ENCODE measurements at regions not wholly inside any gene's neighbourhood (a gene's known extent, or its start where the extent isn't known, plus 50 kb on each side); places are given as distances from the start of the nearest gene placed in this dataset.
"Not testable (repeated sequence)": the region's sequence is repeated elsewhere in the genome, so short reads cannot be mapped to it uniquely, and the experiment has no call there.

DNA sequence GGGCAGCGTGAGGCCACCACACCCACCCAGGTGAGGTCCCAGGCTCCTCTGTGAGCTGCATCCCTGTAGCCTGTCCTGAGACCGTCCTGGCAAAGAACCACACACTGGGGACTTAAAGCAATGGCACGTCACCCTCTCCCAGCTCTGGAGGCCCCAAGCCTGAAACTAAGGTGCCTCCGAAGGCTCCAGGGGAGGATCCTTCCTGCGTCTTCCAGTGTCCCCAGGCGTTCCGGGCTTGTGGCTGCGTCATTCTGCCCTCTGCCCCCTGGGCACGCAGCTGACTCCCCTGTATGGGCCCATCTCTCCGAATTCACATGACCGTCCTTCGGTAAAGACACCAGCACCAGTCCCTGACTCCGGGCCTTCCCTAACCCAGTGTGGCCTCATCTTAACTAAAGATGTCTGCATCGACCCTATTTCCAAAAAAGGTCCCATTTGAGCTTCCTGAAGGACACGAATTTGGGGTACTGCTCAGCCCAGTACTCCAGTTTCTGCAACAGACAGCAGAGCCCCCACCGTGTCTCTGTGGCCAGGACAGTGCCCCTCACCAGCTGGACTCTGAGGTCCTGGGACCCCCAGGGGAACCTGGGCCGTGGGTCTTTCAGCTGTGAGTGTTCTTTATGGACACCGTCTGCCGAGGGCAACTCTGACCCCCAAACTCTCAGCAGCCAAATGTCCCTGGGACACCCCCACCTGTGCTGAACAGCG is 75.2 kb upstream of the CTDP1 start:
- Histone ChIP-seq H3K4me3 (ENCODE audit: low read depth, low read length) (no peak overlapping the region), H2AFZ (ENCODE audit: low read length, unreplicated experiment) (no peak overlapping the region), H3K27ac (ENCODE audit: low read depth, low read length) (no peak overlapping the region), H3K36me3 (ENCODE audit: insufficient read depth, low read length) (no peaks in the 10 kb centered on the region), H3K27me3 (ENCODE audit: insufficient read depth, low read length) (no peaks in the 10 kb centered on the region), H3K79me2 (ENCODE audit: control insufficient read depth, insufficient read depth, low read length, unreplicated experiment) (no peaks in the 10 kb centered on the region), H3K4me1 (ENCODE audit: control insufficient read depth, insufficient read depth, low read length, unreplicated experiment) (no peaks in the 10 kb centered on the region)

DNA sequence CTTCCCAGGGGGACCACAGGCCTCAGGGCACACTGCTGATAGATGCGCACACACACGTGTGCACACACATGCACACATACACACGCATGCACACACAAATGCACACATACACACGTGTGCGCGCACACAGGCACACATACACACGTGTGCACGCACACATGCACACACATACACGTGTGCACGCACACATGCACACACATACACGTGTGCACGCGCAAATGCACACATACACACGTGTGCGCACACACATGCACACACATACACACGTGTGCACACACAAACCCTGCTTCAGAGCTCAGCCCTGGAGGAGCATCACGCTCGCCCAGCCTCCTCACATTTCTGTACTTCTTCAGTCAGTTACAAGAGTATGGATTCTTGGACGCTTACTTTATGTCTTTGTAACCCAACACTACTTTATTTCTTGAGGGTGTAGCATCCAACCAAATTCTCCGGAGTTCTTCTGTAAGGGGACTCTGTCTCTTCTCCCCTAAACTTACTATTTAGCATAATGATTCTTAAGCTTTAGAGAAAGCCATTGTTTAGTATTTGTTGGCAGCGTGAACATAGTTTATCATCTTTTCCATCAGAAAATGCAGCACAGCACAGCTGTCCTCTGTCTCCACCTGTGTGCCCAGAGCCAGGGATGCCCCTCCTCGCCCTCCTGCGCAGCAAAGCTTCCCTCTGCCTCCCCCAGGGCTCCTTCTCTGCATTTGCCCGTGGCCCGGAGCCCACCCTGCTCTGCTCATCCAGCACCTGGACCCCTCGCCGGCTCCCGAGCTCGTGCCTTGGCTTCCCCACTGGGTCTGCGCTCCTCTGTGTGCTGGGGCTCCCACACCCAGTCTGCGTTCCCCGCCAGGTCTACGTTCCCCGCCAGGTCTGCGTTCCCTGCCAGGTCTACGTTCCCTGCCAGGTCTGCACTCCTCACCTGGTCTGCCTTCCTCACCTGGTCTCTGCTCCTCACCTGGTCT is 74.4 kb upstream of the CTDP1 start:
- Histone ChIP-seq H3K79me2 (ENCODE audit: control insufficient read depth, insufficient read depth, low read length, unreplicated experiment) (no peaks in the 10 kb centered on the region), H3K27ac (ENCODE audit: low read depth, low read length) (no peak overlapping the region), H3K27me3 (ENCODE audit: insufficient read depth, low read length) (no peaks in the 10 kb centered on the region), H3K4me1 (ENCODE audit: control insufficient read depth, insufficient read depth, low read length, unreplicated experiment) (no peaks in the 10 kb centered on the region), H3K36me3 (ENCODE audit: insufficient read depth, low read length) (no peaks in the 10 kb centered on the region), H3K4me3 (ENCODE audit: low read depth, low read length) (no peak overlapping the region), H2AFZ (ENCODE audit: low read length, unreplicated experiment) (no peak overlapping the region)

DNA sequence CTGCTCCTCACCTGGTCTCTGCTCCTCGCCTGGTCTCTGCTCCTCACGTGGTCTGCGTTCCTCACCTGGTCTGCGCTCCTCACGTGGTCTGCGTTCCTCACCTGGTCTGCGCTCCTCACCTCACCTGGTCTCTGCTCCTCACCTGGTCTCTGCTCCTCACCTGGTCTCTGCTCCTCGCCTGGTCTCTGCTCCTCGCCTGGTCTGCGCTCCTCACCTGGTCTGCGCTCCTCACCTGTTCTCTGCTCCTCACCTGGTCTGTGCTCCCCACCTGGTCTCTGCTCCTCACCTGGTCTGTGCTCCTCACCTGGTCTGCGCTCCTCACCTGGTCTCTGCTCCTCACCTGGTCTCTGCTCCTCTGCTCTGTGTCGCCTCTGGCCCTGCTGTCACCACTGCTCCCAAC is 73.5 kb upstream of the CTDP1 start:
- not testable (repeated sequence) for H3K27ac ChIP-seq (ENCODE audit: low read depth, low read length); H3K4me3 ChIP-seq (ENCODE audit: low read depth, low read length); H3K27me3 ChIP-seq (ENCODE audit: insufficient read depth, low read length); H3K79me2 ChIP-seq (ENCODE audit: control insufficient read depth, insufficient read depth, low read length, unreplicated experiment); H3K4me1 ChIP-seq (ENCODE audit: control insufficient read depth, insufficient read depth, low read length, unreplicated experiment); H3K36me3 ChIP-seq (ENCODE audit: insufficient read depth, low read length); H2AFZ ChIP-seq (ENCODE audit: low read length, unreplicated experiment)

DNA sequence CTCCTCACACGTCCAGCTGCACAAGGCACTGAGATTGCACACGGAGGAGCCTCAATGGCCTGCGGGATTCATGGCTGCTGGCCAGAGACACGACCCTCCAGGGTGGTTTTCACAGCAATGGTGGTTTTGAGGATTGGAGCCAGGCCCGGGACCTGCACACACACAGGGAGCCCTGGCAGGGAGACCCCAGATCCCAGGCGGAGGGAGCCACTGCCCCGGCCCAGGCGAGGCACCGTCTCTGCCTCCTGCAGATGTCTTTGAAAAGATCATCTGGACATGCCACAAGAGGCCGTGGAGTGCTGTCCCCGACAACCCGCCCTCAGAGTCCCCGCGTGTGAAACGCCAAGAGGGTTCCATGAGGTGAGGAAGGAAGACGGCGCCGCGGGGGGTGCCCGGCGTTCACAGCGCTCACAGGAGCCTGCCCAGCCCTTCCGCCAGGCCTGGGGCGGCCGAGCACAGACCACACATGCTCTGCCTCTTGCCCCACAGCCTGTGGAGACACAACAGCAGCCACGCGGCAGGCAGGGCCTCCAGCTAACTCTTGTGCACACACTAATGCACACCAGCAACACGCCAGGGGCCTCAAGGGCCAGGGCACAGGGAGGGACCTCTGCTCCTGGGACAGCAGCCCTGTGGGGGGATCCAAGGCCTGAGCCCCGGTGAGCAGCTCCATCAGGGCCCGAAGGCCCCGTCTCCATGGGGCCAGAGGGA is 72.8 kb upstream of the CTDP1 start:
- Histone ChIP-seq H3K27me3 (ENCODE audit: insufficient read depth, low read length) (no peaks in the 10 kb centered on the region), H3K4me1 (ENCODE audit: control insufficient read depth, insufficient read depth, low read length, unreplicated experiment) (peaks cover 11% of the 10 kb centered on the region), H2AFZ (ENCODE audit: low read length, unreplicated experiment) (no peak overlapping the region), H3K79me2 (ENCODE audit: control insufficient read depth, insufficient read depth, low read length, unreplicated experiment) (no peaks in the 10 kb centered on the region), H3K36me3 (ENCODE audit: insufficient read depth, low read length) (no peaks in the 10 kb centered on the region), H3K4me3 (ENCODE audit: low read depth, low read length) (no peak overlapping the region), H3K27ac (ENCODE audit: low read depth, low read length) (no peak overlapping the region)

DNA sequence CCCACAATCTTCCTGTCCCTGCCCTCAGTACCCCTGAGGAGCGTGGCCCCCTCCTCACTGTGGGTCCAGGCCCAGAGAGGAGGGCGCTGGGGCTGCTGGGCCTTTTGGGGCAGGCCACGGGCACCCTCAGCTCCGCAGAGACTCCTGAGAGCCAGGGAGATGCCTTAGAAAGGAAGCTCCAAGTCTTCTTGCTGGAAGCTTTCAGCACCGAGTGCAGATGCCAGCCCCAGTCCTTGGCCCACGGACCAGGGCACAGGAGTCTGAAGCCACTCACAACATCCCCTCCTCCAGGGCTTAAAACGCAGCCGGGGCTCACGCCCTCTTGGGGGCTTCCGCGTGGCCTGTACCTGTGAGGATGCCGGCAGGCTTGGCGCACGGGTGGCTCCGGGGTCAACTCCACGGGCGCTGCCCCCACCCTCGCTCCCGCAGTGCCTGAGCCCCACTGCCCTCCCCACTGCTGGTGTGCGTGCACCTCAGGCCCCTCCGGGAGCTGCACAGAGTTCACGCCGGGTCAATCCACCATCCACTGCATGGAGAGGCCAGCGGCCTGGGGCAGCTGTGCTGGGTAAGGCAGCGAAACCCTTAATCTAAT is 72.1 kb upstream of the CTDP1 start:
- H2AFZ ChIP-seq (ENCODE audit: low read length, unreplicated experiment), result no peak overlapping the region
- no peaks in the 10 kb centered on the region for H3K27me3 ChIP-seq (ENCODE audit: insufficient read depth, low read length)
- no peak overlapping the region for H3K27ac ChIP-seq (ENCODE audit: low read depth, low read length)
- no peak overlapping the region for H3K4me3 ChIP-seq (ENCODE audit: low read depth, low read length)
- no peaks in the 10 kb centered on the region for H3K79me2 ChIP-seq (ENCODE audit: control insufficient read depth, insufficient read depth, low read length, unreplicated experiment)
- H3K4me1 ChIP-seq (ENCODE audit: control insufficient read depth, insufficient read depth, low read length, unreplicated experiment), result peaks cover 11% of the 10 kb centered on the region
- H3K36me3 ChIP-seq (ENCODE audit: insufficient read depth, low read length), result no peaks in the 10 kb centered on the region

DNA sequence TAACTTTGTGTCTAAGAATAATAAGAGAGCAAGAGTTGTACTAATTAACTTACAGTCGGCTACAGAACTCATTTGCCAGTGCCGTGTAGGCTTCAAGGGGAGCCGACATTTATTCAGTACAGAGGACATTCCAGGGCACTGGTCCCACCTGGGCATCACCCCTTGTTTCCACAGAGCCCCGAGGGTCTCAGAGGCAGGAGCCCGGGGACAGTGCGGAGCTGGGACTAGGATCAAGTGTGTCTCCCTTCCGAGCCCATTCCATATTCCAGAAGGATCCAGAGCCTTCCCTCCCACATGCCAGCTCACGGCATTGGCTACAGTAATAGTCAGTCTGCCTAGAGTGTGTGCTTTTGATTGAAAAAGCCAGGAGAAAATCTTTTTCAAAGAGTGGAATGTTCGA is 71.5 kb upstream of the CTDP1 start:
- H3K27ac ChIP-seq (ENCODE audit: low read depth, low read length), result no peak overlapping the region
- peaks cover 11% of the 10 kb centered on the region for H3K4me1 ChIP-seq (ENCODE audit: control insufficient read depth, insufficient read depth, low read length, unreplicated experiment)
- H3K36me3 ChIP-seq (ENCODE audit: insufficient read depth, low read length), result no peaks in the 10 kb centered on the region
- H3K27me3 ChIP-seq (ENCODE audit: insufficient read depth, low read length), result no peaks in the 10 kb centered on the region
- no peak overlapping the region for H2AFZ ChIP-seq (ENCODE audit: low read length, unreplicated experiment)
- H3K79me2 ChIP-seq (ENCODE audit: control insufficient read depth, insufficient read depth, low read length, unreplicated experiment), result no peaks in the 10 kb centered on the region
- H3K4me3 ChIP-seq (ENCODE audit: low read depth, low read length), result no peak overlapping the region

DNA sequence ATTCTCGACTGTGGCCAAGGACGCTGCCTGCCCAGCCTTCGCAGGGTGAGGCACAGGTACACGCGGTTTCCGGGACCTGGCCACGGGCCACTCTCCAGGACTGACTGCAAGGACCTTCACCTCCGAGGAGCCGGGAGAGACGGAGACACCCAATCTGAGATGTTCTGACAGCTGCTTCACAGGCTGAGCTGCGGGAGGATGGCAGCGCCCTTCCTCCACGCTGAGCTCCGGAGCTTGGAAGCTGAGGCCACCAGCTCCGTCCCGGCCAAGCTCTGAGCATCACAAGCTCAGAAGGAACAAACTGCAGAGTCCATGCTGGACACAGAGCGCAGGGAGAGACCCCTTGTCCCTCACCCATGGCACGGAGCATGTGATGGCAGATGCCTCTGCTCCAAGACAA is 71.1 kb upstream of the CTDP1 start:
- Histone ChIP-seq H3K4me3 (ENCODE audit: low read depth, low read length) (no peak overlapping the region), H3K27me3 (ENCODE audit: insufficient read depth, low read length) (no peaks in the 10 kb centered on the region), H3K4me1 (ENCODE audit: control insufficient read depth, insufficient read depth, low read length, unreplicated experiment) (peaks cover 11% of the 10 kb centered on the region), H3K36me3 (ENCODE audit: insufficient read depth, low read length) (no peaks in the 10 kb centered on the region), H3K27ac (ENCODE audit: low read depth, low read length) (no peak overlapping the region), H3K79me2 (ENCODE audit: control insufficient read depth, insufficient read depth, low read length, unreplicated experiment) (no peaks in the 10 kb centered on the region), H2AFZ (ENCODE audit: low read length, unreplicated experiment) (no peak overlapping the region)

DNA sequence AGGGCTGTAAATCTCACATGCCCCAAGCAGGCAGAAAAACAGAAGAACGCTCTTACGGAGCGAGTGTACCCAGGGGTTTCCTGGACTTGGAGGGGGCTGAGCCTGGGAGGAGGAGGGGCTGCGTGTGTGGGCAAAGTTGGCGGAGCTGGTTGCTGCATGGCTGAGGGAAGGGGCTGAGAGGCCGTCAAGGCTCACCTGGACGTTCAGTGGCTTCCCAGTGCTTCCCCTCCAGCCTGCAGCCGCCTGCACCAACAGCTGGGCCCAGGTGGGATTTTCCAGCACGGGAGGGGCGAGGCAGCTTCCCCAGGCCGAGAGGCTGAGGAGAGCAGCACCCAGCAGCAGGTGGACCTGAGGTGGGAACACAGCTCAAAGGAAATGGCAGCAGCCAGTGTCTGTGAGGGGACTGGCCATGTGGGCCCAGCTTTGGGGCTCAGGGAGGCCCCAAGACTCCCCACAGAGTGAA is 70.6 kb upstream of the CTDP1 start:
- Histone ChIP-seq H3K27me3 (ENCODE audit: insufficient read depth, low read length) (no peaks in the 10 kb centered on the region), H3K79me2 (ENCODE audit: control insufficient read depth, insufficient read depth, low read length, unreplicated experiment) (no peaks in the 10 kb centered on the region), H3K4me1 (ENCODE audit: control insufficient read depth, insufficient read depth, low read length, unreplicated experiment) (peaks cover 11% of the 10 kb centered on the region), H3K4me3 (ENCODE audit: low read depth, low read length) (no peak overlapping the region), H3K27ac (ENCODE audit: low read depth, low read length) (no peak overlapping the region), H3K36me3 (ENCODE audit: insufficient read depth, low read length) (no peaks in the 10 kb centered on the region), H2AFZ (ENCODE audit: low read length, unreplicated experiment) (no peak overlapping the region)

DNA sequence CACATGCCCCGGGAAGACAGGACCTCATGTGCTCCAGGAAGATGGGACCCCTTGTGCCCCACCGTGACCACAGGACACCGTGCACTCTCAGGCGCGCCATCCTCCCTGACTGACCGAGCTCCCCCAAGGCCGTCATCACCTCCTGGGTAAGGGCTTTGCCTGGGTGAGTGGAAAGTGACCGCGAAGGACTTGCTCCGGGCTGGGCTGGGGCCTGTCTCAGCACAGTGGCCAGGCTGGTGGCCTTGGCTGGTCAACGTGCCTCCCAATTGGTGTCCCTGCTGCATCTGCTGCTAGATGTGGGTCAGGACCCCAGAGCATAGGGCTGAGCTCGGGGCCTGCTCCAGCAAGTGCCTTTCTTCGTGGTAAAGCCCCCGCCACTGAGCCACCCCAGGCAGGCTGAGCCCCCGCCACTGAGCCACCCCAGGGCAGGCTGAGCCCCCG is 69.7 kb upstream of the CTDP1 start:
- Histone ChIP-seq H3K27me3 (ENCODE audit: insufficient read depth, low read length) (no peaks in the 10 kb centered on the region), H3K4me1 (ENCODE audit: control insufficient read depth, insufficient read depth, low read length, unreplicated experiment) (peaks cover 11% of the 10 kb centered on the region), H3K4me3 (ENCODE audit: low read depth, low read length) (no peak overlapping the region), H2AFZ (ENCODE audit: low read length, unreplicated experiment) (no peak overlapping the region), H3K27ac (ENCODE audit: low read depth, low read length) (no peak overlapping the region), H3K79me2 (ENCODE audit: control insufficient read depth, insufficient read depth, low read length, unreplicated experiment) (no peaks in the 10 kb centered on the region), H3K36me3 (ENCODE audit: insufficient read depth, low read length) (no peaks in the 10 kb centered on the region)

DNA sequence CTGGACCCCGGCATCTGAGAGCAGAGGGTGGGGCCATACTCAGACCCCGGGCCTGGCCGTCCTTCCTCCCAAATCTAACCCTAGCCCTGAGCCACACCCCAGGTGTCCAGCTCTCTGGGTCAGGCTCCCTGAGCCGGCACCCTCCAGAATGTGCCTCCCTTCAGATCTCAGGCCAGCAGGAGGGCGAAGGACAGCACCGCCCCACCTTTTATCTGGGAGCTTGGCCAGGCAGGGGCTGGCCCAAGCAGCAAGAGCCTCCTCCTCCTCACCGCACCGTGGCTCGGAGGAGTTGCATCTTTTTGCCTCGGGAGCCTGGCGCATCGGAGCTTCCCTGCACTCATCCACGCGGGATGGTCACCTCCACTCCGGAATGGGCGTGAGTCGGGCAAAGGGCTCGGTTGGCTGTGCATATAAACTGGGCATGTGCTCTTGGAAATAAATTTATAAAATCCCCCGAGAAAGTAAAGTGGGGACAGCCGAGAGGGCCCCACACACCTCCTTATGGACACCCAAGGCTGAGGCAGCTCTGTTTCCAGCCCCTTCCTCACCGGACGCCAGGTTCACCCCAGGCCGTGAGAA is 69.1 kb upstream of the CTDP1 start:
- Histone ChIP-seq H3K4me3 (ENCODE audit: low read depth, low read length) (0 out of 2 replicates have a peak overlapping the region, but pooled peaks have one; percentile 30), H3K27me3 (ENCODE audit: insufficient read depth, low read length) (no peaks in the 10 kb centered on the region), H2AFZ (ENCODE audit: low read length, unreplicated experiment) (peak overlapping the region; percentile 88), H3K4me1 (ENCODE audit: control insufficient read depth, insufficient read depth, low read length, unreplicated experiment) (peaks cover 11% of the 10 kb centered on the region), H3K27ac (ENCODE audit: low read depth, low read length) (peak overlapping the region; percentile 75), H3K36me3 (ENCODE audit: insufficient read depth, low read length) (no peaks in the 10 kb centered on the region), H3K79me2 (ENCODE audit: control insufficient read depth, insufficient read depth, low read length, unreplicated experiment) (no peaks in the 10 kb centered on the region)
